ENCODE measurements at regions not wholly inside any gene's neighbourhood (a gene's known extent, or its start where the extent isn't known, plus 50 kb on each side); places are given as distances from the start of the nearest gene placed in this dataset.

DNA sequence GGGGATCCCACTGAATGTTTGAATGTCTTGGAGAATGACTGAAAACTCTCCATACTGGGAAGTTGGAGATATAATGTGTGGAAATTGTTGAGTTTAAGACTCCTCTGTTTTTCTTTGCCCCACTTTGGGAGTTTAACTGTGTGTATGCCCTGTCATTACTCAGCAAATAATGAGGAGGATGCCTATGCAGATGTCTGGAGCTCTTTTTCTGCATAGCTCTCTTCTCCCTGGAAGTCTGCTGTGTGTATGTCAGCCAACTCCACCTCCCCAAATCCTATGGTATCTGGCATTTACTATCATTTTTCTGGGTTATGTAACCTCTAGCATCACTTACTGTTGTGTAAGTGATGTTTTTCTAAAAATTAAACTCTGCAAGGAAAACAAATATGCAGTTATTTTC, 122.2 kb downstream of the ANKRD7 start:
- H3K36me3 ChIP-seq (ENCODE audit: insufficient read depth) = no peaks in the 10 kb centered on the region
- H3F3A ChIP-seq (replicated peaks; ENCODE audit: low read depth) = no peaks in the 10 kb centered on the region
- no peaks in the 10 kb centered on the region for H3K36me3 Mint-ChIP-seq (ENCODE audit: low read depth)
- peak overlapping the region; percentile 39; the same call in 1 of the 2 replicates for H3K4me2 ChIP-seq
- H3K4me3 Mint-ChIP-seq = no peak overlapping the region
- H3K4me1 Mint-ChIP-seq = peaks cover 8% of the 10 kb centered on the region; the same call in 2 of the 3 replicates
- no peaks in the 10 kb centered on the region for H3K27me3 ChIP-seq (ENCODE audit: insufficient read depth)
- DNase-seq (ENCODE audit: low spot score) (no peak), ATAC-seq (peak; percentile 32; the same call in 1 of the 3 replicates)
- peaks cover 2% of the 10 kb centered on the region for H3K27me3 Mint-ChIP-seq (ENCODE audit: insufficient read depth, low read depth, poor library complexity)
- H3K9me2 ChIP-seq (ENCODE audit: insufficient read depth) = no peaks in the 10 kb centered on the region
- H2AFZ ChIP-seq = no peak overlapping the region
- no peaks in the 10 kb centered on the region for H4K20me1 ChIP-seq (replicated peaks; ENCODE audit: insufficient read depth)
- H3K4me3 ChIP-seq = no peak overlapping the region
- TF ChIP-seq ETS1 (IDR thresholded peaks at IDR 0.05) = no peak
- TF ChIP-seq ZNF462 (CRISPR knock-in tag; IDR thresholded peaks at IDR 0.05) = no peak
- no peak for TF ChIP-seq EZH2 (IDR thresholded peaks at IDR 0.05; ENCODE audit: low read depth, unreplicated experiment)
- TF ChIP-seq REST (IDR thresholded peaks at IDR 0.05; ENCODE audit: unreplicated experiment) = no peak
- TF ChIP-seq NANOG (IDR thresholded peaks at IDR 0.05; ENCODE audit: borderline replicate concordance) = no peak
- no peak for TF ChIP-seq ZNF114 (CRISPR knock-in tag; IDR thresholded peaks at IDR 0.05)
- TF ChIP-seq CREB1 (CRISPR knock-in tag; IDR thresholded peaks at IDR 0.05; ENCODE audit: low read depth) = no peak
- TF ChIP-seq EZH2phosphoT487 (IDR thresholded peaks at IDR 0.05; ENCODE audit: unreplicated experiment) = no peak
- no peak for TF ChIP-seq POLR2AphosphoS5 (IDR thresholded peaks at IDR 0.05; ENCODE audit: low read depth)
- no peak for TF ChIP-seq STAT1 (IDR thresholded peaks at IDR 0.05; ENCODE audit: unreplicated experiment)
- no peak for TF ChIP-seq ZNF331 (CRISPR knock-in tag; IDR thresholded peaks at IDR 0.05; ENCODE audit: low read depth)
- TF ChIP-seq JUNB (IDR thresholded peaks at IDR 0.05; ENCODE audit: unreplicated experiment) = no peak
- TF ChIP-seq, protein P1, sequence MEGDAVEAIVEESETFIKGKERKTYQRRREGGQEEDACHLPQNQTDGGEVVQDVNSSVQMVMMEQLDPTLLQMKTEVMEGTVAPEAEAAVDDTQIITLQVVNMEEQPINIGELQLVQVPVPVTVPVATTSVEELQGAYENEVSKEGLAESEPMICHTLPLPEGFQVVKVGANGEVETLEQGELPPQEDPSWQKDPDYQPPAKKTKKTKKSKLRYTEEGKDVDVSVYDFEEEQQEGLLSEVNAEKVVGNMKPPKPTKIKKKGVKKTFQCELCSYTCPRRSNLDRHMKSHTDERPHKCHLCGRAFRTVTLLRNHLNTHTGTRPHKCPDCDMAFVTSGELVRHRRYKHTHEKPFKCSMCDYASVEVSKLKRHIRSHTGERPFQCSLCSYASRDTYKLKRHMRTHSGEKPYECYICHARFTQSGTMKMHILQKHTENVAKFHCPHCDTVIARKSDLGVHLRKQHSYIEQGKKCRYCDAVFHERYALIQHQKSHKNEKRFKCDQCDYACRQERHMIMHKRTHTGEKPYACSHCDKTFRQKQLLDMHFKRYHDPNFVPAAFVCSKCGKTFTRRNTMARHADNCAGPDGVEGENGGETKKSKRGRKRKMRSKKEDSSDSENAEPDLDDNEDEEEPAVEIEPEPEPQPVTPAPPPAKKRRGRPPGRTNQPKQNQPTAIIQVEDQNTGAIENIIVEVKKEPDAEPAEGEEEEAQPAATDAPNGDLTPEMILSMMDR (conservative IDR thresholded peaks at IDR 0.05; ENCODE audit: low read depth in 2 of 2) = no peak
- H3K79me2 ChIP-seq (replicated peaks; ENCODE audit: insufficient read depth) = no peaks in the 10 kb centered on the region
- H3K27ac Mint-ChIP-seq = peak overlapping the region; percentile 85; the same call in 1 of the 2 replicates
- no peaks in the 10 kb centered on the region for H3K9me3 Mint-ChIP-seq
- H3K4me1 ChIP-seq (ENCODE audit: insufficient read depth) = peaks cover 7% of the 10 kb centered on the region; the same call in 1 of the 2 replicates
- no peak overlapping the region for H3K27ac ChIP-seq (ENCODE audit: low read depth)

Data from GM23338 (cell line).